SK-N-SH (cell line): ENCODE measurements at regions not wholly inside any gene's neighbourhood (a gene's known extent, or its start where the extent isn't known, plus 50 kb on each side); places are given as distances from the start of the nearest gene placed in this dataset.

ENCODE experiments used
- CTCF ChIA-PET: fragments of 300-600, 350-600 bp; formaldehyde crosslinking; extraction: SDS; loops from one replicate; lab custom pipeline; 2021; lab: Yijun Ruan, JAX
- POLR2A ChIA-PET: fragments of 350-600 bp; sonication (Branson Sonifier 250); formaldehyde crosslinking; extraction: SDS; loops from one replicate; lab custom pipeline; 2020; ENCODE audit warnings: antibody characterized with exemption, inconsistent platforms; lab: Yijun Ruan, JAX
- DNase-seq: peaks from one replicate; pipeline ENCODE4 v3.0.0; 2012
- H2AFZ ChIP-seq: fragments of 200-600 bp; sonication (generic); 2 replicates; pipeline ENCODE4 v1.8.1; 2016; ENCODE audit warnings: antibody characterized with exemption, mild to moderate bottlenecking, low read depth
- H3F3A ChIP-seq: fragments of 200-600 bp; sonication (generic); replicated peaks from 2 replicates; pipeline ENCODE3; 2016; ENCODE audit warnings: antibody characterized with exemption, mild to moderate bottlenecking; ENCODE audit not compliant: insufficient read depth
- H3K27ac ChIP-seq, 2 experiments: fragments of 200-500 bp in 1 of 2; fragments of 200-600 bp in 1 of 2; sonication (Bioruptor generic) in 1 of 2; sonication (generic), shearing (Covaris generic) in 1 of 2; 2 replicates each; pipeline versions ENCODE4 v1.5.1 to v1.6.1; 2014 to 2016; ENCODE audit warnings: low read depth in 2 of 2, inconsistent platforms in 1 of 2, low read length in 1 of 2, mild to moderate bottlenecking in 1 of 2, mixed read lengths in 1 of 2
- H3K27me3 ChIP-seq: fragments of 200-600 bp; sonication (generic), shearing (Covaris generic); 2 replicates; pipeline ENCODE4 v1.6.1; 2016; ENCODE audit warnings: mixed run types; ENCODE audit not compliant: insufficient read depth
- H3K36me3 ChIP-seq, 2 experiments: fragments of 200-500 bp in 1 of 2; fragments of 200-600 bp in 1 of 2; sonication (Bioruptor generic) in 1 of 2; sonication (generic) in 1 of 2; replicated peaks in 1 of 2; 2 replicates each; pipeline versions ENCODE3 to v1.5.1; 2014 to 2016; ENCODE audit warnings: low read length in 1 of 2, mild to moderate bottlenecking in 1 of 2; ENCODE audit not compliant: insufficient read depth in 2 of 2, control insufficient read depth in 1 of 2
- H3K4me1 ChIP-seq, 2 experiments: fragments of 200-500 bp in 1 of 2; fragments of 200-600 bp in 1 of 2; sonication (Bioruptor generic) in 1 of 2; sonication (generic), shearing (Covaris generic) in 1 of 2; 2 replicates each; pipeline versions ENCODE4 v1.5.1 to v1.6.1; 2014 to 2016; ENCODE audit warnings: low read depth in 1 of 2, low read length in 1 of 2, mixed run types in 1 of 2; ENCODE audit not compliant: insufficient read depth in 2 of 2, control insufficient read depth in 1 of 2
- H3K4me2 ChIP-seq: fragments of 200-600 bp; sonication (generic), shearing (Covaris generic); 2 replicates; pipeline ENCODE4 v1.6.1; 2017; ENCODE audit warnings: mixed run types
- H3K4me3 ChIP-seq, 2 experiments: fragments of 200-500 bp in 1 of 2; fragments of 200-600 bp in 1 of 2; sonication (Bioruptor generic) in 1 of 2; sonication (generic), shearing (Covaris generic) in 1 of 2; 2 replicates each; pipeline versions ENCODE4 v1.5.1 to v1.8.1; 2014 to 2016; ENCODE audit warnings: low read depth in 2 of 2, inconsistent platforms in 1 of 2, low read length in 1 of 2, mild to moderate bottlenecking in 1 of 2, mixed read lengths in 1 of 2, moderate library complexity in 1 of 2
- H3K79me2 ChIP-seq: fragments of 200-600 bp; sonication (generic); 2 replicates; pipeline ENCODE4 v1.8.1; 2017; ENCODE audit warnings: mild to moderate bottlenecking; ENCODE audit not compliant: insufficient read depth
- H3K9ac ChIP-seq: fragments of 200-600 bp; sonication (generic); 2 replicates; pipeline ENCODE4 v1.6.1; 2017; ENCODE audit warnings: mixed run types
- H3K9me2 ChIP-seq: fragments of 200-600 bp; sonication (generic); 2 replicates; pipeline ENCODE4 v1.6.1; 2017; ENCODE audit warnings: mixed run types
- H3K9me3 ChIP-seq: fragments of 200-600 bp; sonication (generic); 2 replicates; pipeline ENCODE4 v1.6.1; 2017; ENCODE audit warnings: mixed run types, mild to moderate bottlenecking, moderate library complexity
- H4K20me1 ChIP-seq: fragments of 200-600 bp; sonication (generic); 2 replicates; pipeline ENCODE4 v1.6.1; 2017; ENCODE audit warnings: mild to moderate bottlenecking, mixed run types; ENCODE audit not compliant: insufficient read depth
- EP300 ChIP-seq, 2 experiments: IDR thresholded peaks; 2 replicates each; pipeline versions ENCODE4 v1.4.0 to v1.6.1; 2012; ENCODE audit warnings: borderline replicate concordance in 1 of 2, low read depth in 1 of 2, low read length in 1 of 2
- EZH2phosphoT487 ChIP-seq: fragments of 200-600 bp; sonication (generic); IDR thresholded peaks from 2 replicates; pipeline ENCODE4 v1.6.1; 2017; ENCODE audit warnings: low read depth, mixed run types, mild to moderate bottlenecking, antibody characterized with exemption, moderate library complexity, borderline replicate concordance
- FOSL2 ChIP-seq: IDR thresholded peaks from 2 replicates; pipeline ENCODE4 v1.4.0; 2012; ENCODE audit warnings: low read depth, mild to moderate bottlenecking, moderate library complexity, borderline replicate concordance
- FOXJ3 ChIP-seq: sonication (generic); formaldehyde crosslinking; IDR thresholded peaks from 2 replicates; pipeline ENCODE4 v1.5.1; 2020; ENCODE audit warnings: mild to moderate bottlenecking, missing genetic modification reagents
- GATA2 ChIP-seq: sonication (generic); formaldehyde crosslinking; IDR thresholded peaks from 2 replicates; pipeline ENCODE4 v1.5.0; 2020; ENCODE audit warnings: mild to moderate bottlenecking, missing genetic modification reagents
- MAX ChIP-seq: IDR thresholded peaks from 2 replicates; pipeline ENCODE4 v1.4.0; 2012; ENCODE audit warnings: low read depth
- NFIC ChIP-seq: IDR thresholded peaks from 2 replicates; pipeline ENCODE4 v1.4.0; 2012; ENCODE audit warnings: borderline replicate concordance
- RAD21 ChIP-seq: IDR thresholded peaks from 2 replicates; pipeline ENCODE4 v1.6.1; 2012; ENCODE audit warnings: mild to moderate bottlenecking, low read length
- RCOR1 ChIP-seq: fragments of 150-350 bp; IDR thresholded peaks from 2 replicates; pipeline ENCODE4 v1.6.1; 2017; ENCODE audit warnings: antibody characterized with exemption, low read length
- RFX5 ChIP-seq: IDR thresholded peaks from 2 replicates; pipeline ENCODE4 v1.6.1; 2012; ENCODE audit warnings: mild to moderate bottlenecking, improper control_type of control experiment, low read length
- SIN3A ChIP-seq: IDR thresholded peaks from 2 replicates; pipeline ENCODE4 v1.6.1; 2012; ENCODE audit warnings: low read depth, mild to moderate bottlenecking, low read length, moderate library complexity, borderline replicate concordance
- TEAD4 ChIP-seq: IDR thresholded peaks from 2 replicates; pipeline ENCODE4 v1.4.0; 2012; ENCODE audit warnings: mild to moderate bottlenecking, borderline replicate concordance; ENCODE audit not compliant: insufficient read depth
- USF1 ChIP-seq: IDR thresholded peaks from 2 replicates; pipeline ENCODE4 v1.4.0; 2012; ENCODE audit warnings: low read depth, borderline replicate concordance
- ZBTB33 ChIP-seq: IDR thresholded peaks from 2 replicates; pipeline ENCODE4 v1.4.0; 2012; ENCODE audit warnings: low read depth, borderline replicate concordance
- WGBS: methylation state at CpG from one replicate; pipeline ENCODE4 v1.1.6; 2017; ENCODE audit warnings: low lambda C conversion rate; 5-methylcytosine and 5-hydroxymethylcytosine counted together

- no peak overlapping the region for H2AFZ ChIP-seq
- ChIA-PET POLR2A (no interaction called here), CTCF (interaction anchor here (0.6 kb wide), 1 partner anchor 571 kb away, joined by 3 read pairs; no protein-coding TSS in a partner anchor)
- no peaks in the 10 kb centered on the region for H3K9me3 ChIP-seq
- H3K4me3 ChIP-seq, result no peak overlapping the region
- H3K36me3 ChIP-seq, result no peaks in the 10 kb centered on the region
- TF ChIP-seq ZBTB33 (no peak), FOSL2 (no peak), USF1 (no peak), NFIC (no peak), FOXJ3 (CRISPR knock-in tag) (no peak), RCOR1 (no peak), RAD21 (no peak), MAX (no peak), RFX5 (no peak), EZH2phosphoT487 (no peak), TEAD4 (no peak), GATA2 (CRISPR knock-in tag) (no peak)
- H3K79me2 ChIP-seq, result no peaks in the 10 kb centered on the region
- no peak overlapping the region for H3K9ac ChIP-seq
- no peak overlapping the region for H3K27ac ChIP-seq
- no peaks in the 10 kb centered on the region for H4K20me1 ChIP-seq
- H3F3A ChIP-seq, result no peaks in the 10 kb centered on the region
- no peak overlapping the region for H3K4me2 ChIP-seq
- H3K9me2 ChIP-seq, result no peaks in the 10 kb centered on the region
- no peak for DNase-seq
- no peaks in the 10 kb centered on the region for H3K4me1 ChIP-seq
- 42% methylated on average over 6 of the region's 6 CpGs for WGBS
- no peaks in the 10 kb centered on the region for H3K27me3 ChIP-seq
These were observed 165.6 kb downstream of the SUDS3 start for GRCh38 chr12:118541934-118542333.

- Histone ChIP-seq H3K4me3 (no peak overlapping the region), H3K9me2 (no peaks in the 10 kb centered on the region), H3K9me3 (no peaks in the 10 kb centered on the region), H3K27me3 (no peaks in the 10 kb centered on the region), H4K20me1 (no peaks in the 10 kb centered on the region), H3K36me3 (no peaks in the 10 kb centered on the region), H3K79me2 (no peaks in the 10 kb centered on the region), H3F3A (no peaks in the 10 kb centered on the region), H2AFZ (no peak overlapping the region), H3K9ac (no peak overlapping the region), H3K4me2 (no peak overlapping the region), H3K4me1 (no peaks in the 10 kb centered on the region), H3K27ac (no peak overlapping the region)
- WGBS, result 37% methylated on average over 4 of the region's 4 CpGs
- CTCF ChIA-PET, result interaction anchor here (0.6 kb wide), 1 partner anchor 397 kb away, joined by 3 read pairs; no protein-coding TSS in a partner anchor
- POLR2A ChIA-PET, result no interaction called here
- DNase-seq, result no peak
- TF ChIP-seq SIN3A (no peak), EP300 (IDR thresholded peaks at IDR 0.05; ENCODE audit: borderline replicate concordance in 1 of 2, low read depth in 1 of 2, low read length in 1 of 2) (no peak), FOSL2 (no peak), NFIC (no peak), EZH2phosphoT487 (no peak)
These were observed 167.3 kb downstream of the SUDS3 start for GRCh38 chr12:118543651-118544050.
